Stimulated activated CD4-positive, alpha-beta T cell treated with anti-CD3 and anti-CD28 coated beads, TNF-alpha, amount 100 ng/mL, for 48 hours (primary cell): ENCODE measurements at regions not wholly inside any gene's neighbourhood (a gene's known extent, or its start where the extent isn't known, plus 50 kb on each side); places are given as distances from the start of the nearest gene placed in this dataset.

Experiments used
- DNase-seq, 3 donors: peaks; one replicate each; pipeline ENCODE4 v3.0.0-alpha.2; 2020; ENCODE audit warnings: low read depth in 3 of 3

- no peak for DNase-seq
These were observed 327.1 kb upstream of the ISX start for GRCh38 chr22:34738661-34739400.

- no peak for DNase-seq
These were observed 322.7 kb upstream of the ISX start for GRCh38 chr22:34743110-34743751.

GRCh38 chr22:34760276-34761008 is 305.5 kb upstream of the ISX start:
- DNase-seq = no peak

GRCh38 chr22:34761111-34761510 is 304.8 kb upstream of the ISX start:
- no peak for DNase-seq

- no peak for DNase-seq
These were observed 302.5 kb upstream of the ISX start for GRCh38 chr22:34763496-34763895.

- DNase-seq = no peak
These were observed 300.8 kb upstream of the ISX start for GRCh38 chr22:34765115-34765514.

GRCh38 chr22:34769361-34769760 is 296.6 kb upstream of the ISX start:
- no peak for DNase-seq

- no peak for DNase-seq
These were observed 289.1 kb upstream of the ISX start for GRCh38 chr22:34776817-34777216.

- no peak for DNase-seq
These were observed 284.3 kb upstream of the ISX start for GRCh38 chr22:34781681-34782080.

GRCh38 chr22:34783436-34783835 is 282.5 kb upstream of the ISX start:
- DNase-seq = no peak

GRCh38 chr22:34784056-34784455 is 281.9 kb upstream of the ISX start:
- DNase-seq = no peak

GRCh38 chr22:34797826-34798225 is 268.1 kb upstream of the ISX start:
- DNase-seq = no peak

GRCh38 chr22:34798605-34799004 is 267.4 kb upstream of the ISX start:
- DNase-seq = no peak

- no peak for DNase-seq
These were observed 265.5 kb upstream of the ISX start for GRCh38 chr22:34800260-34800980.

GRCh38 chr22:34801221-34801620 is 264.7 kb upstream of the ISX start:
- no peak for DNase-seq

- DNase-seq = no peak
These were observed 261.9 kb upstream of the ISX start for GRCh38 chr22:34804091-34804490.

- no peak for DNase-seq
These were observed 261.4 kb upstream of the ISX start for GRCh38 chr22:34804604-34805003.

- no peak for DNase-seq
These were observed 260.2 kb upstream of the ISX start for GRCh38 chr22:34805771-34806170.

GRCh38 chr22:34808618-34809017 is 257.3 kb upstream of the ISX start:
- no peak for DNase-seq

- no peak for DNase-seq
These were observed 253.3 kb upstream of the ISX start for GRCh38 chr22:34812631-34813030.

GRCh38 chr22:34814260-34815025 is 251.5 kb upstream of the ISX start:
- DNase-seq = no peak

GRCh38 chr22:34829485-34829884 is 236.5 kb upstream of the ISX start:
- DNase-seq = no peak
